ENCODE measurements at regions not wholly inside any gene's neighbourhood (a gene's known extent, or its start where the extent isn't known, plus 50 kb on each side); places are given as distances from the start of the nearest gene placed in this dataset.

DNA sequence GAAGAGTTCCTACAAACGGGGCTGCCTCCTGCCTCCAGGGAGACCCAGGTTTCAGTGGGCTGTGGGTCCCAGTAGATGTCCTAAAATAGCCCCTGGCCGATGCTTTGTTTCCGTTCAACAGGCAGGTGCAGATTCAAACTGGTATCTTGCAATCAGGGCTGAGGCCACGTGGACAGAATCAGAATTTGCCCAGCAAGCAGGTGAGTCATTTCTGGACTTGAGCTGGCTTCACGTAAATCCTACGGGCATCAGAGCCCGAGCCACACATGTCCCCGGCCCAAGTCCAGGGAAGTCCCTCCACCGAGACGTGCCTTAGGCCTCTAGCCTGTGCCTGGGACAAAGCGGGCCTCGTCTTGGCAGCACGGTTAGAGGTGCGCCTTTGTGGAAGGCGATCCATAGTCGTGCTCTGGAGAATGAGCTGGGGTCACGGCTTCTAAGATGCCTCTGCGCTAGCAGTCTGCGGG, 101.6 kb upstream of the FRMD1 start:
- TF ChIP-seq, protein P1, sequence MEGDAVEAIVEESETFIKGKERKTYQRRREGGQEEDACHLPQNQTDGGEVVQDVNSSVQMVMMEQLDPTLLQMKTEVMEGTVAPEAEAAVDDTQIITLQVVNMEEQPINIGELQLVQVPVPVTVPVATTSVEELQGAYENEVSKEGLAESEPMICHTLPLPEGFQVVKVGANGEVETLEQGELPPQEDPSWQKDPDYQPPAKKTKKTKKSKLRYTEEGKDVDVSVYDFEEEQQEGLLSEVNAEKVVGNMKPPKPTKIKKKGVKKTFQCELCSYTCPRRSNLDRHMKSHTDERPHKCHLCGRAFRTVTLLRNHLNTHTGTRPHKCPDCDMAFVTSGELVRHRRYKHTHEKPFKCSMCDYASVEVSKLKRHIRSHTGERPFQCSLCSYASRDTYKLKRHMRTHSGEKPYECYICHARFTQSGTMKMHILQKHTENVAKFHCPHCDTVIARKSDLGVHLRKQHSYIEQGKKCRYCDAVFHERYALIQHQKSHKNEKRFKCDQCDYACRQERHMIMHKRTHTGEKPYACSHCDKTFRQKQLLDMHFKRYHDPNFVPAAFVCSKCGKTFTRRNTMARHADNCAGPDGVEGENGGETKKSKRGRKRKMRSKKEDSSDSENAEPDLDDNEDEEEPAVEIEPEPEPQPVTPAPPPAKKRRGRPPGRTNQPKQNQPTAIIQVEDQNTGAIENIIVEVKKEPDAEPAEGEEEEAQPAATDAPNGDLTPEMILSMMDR (IDR thresholded peaks at IDR 0.05): no peak
- TF ChIP-seq EP300 (IDR thresholded peaks at IDR 0.05) (no peak), POLR2A (IDR thresholded peaks at IDR 0.05) (no peak)
